Rectal smooth muscle tissue (tissue), 1 donor: ENCODE measurements at regions not wholly inside any gene's neighbourhood (a gene's known extent, or its start where the extent isn't known, plus 50 kb on each side); places are given as distances from the start of the nearest gene placed in this dataset.

Experiments used
- H3K27ac ChIP-seq: one replicate; pipeline ENCODE4 v1.7.0; 2013; ENCODE audit warnings: low read depth, low read length, inconsistent platforms
- H3K27me3 ChIP-seq: one replicate; pipeline ENCODE4 v1.7.0; 2013; ENCODE audit warnings: low read length; ENCODE audit not compliant: control insufficient read depth, insufficient read depth
- H3K36me3 ChIP-seq: one replicate; pipeline ENCODE4 v1.7.0; 2013; ENCODE audit warnings: low read length; ENCODE audit not compliant: control insufficient read depth, insufficient read depth
- H3K4me1 ChIP-seq: one replicate; pipeline ENCODE4 v1.7.0; 2013; ENCODE audit warnings: low read length; ENCODE audit not compliant: control insufficient read depth, insufficient read depth
- H3K4me3 ChIP-seq: one replicate; pipeline ENCODE4 v1.7.0; 2013; ENCODE audit warnings: low read length
- H3K9ac ChIP-seq: one replicate; pipeline ENCODE4 v1.7.0; 2013; ENCODE audit warnings: low read length

DNA sequence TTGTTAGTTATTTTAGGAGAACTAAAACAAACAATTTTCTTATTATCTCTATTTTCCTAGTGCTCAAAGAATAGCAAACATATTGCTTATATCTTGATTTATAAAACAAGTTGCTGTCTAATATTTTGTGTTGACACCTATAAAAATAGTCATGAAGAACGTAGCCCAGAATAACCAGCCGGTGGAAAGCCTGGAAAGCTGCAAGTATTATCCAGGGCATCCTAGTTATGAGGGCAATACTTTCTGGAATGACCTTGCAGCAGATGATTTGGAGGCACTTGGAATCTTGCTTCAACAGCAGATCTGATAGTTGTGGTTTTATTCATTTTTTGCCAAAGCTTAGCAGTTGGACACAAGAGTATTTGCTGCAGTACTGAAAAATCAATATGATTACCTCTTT is 948.7 kb downstream of the LRFN5 start:
- no peaks in the 10 kb centered on the region for H3K4me1 ChIP-seq
- no peak overlapping the region for H3K27ac ChIP-seq
- H3K9ac ChIP-seq = no peak overlapping the region
- H3K27me3 ChIP-seq = no peaks in the 10 kb centered on the region
- no peaks in the 10 kb centered on the region for H3K36me3 ChIP-seq
- no peak overlapping the region for H3K4me3 ChIP-seq

DNA sequence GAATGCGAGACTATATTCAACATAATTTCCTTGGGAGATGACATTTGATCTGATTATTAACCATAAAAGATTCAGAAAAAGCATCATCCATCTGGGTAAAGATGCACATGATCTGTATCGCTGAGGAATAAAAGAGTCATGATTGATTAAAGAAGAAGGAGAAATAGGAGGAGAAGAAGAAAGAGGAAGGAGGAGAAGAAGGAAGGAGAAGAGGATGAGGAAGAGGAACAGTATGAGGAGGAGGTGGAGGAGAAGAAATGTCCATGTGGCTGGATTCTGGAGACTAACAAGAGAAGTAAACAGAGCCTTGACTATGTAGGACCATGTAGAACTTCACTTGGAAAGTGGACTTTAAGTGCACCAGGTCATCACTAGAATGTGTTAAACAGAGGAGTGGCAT is 947.4 kb downstream of the LRFN5 start:
- H3K4me3 ChIP-seq = no peak overlapping the region
- H3K36me3 ChIP-seq = no peaks in the 10 kb centered on the region
- no peaks in the 10 kb centered on the region for H3K27me3 ChIP-seq
- no peak overlapping the region for H3K27ac ChIP-seq
- H3K9ac ChIP-seq = no peak overlapping the region
- H3K4me1 ChIP-seq = no peaks in the 10 kb centered on the region

DNA sequence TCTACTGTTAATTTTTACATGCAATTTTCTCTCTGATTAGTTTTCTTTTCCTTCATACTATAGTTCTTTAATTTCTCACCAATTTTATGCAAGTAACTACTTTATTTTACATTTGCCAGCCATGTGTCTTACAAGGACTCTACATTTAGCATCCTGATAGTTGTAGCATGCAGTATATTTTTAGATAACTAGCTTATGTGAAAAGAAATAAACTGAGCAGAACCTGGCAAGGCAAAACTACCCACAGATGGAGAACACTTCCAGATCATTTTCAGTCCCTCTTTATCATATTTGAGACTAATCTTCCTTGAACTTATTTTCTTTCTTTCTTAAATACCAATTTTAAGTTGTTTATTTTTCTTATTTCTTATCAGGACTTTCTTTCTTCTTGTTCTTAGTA is 943.6 kb downstream of the LRFN5 start:
- H3K9ac ChIP-seq = no peak overlapping the region
- no peaks in the 10 kb centered on the region for H3K27me3 ChIP-seq
- H3K27ac ChIP-seq = no peak overlapping the region
- H3K4me1 ChIP-seq = no peaks in the 10 kb centered on the region
- no peak overlapping the region for H3K4me3 ChIP-seq
- H3K36me3 ChIP-seq = no peaks in the 10 kb centered on the region

DNA sequence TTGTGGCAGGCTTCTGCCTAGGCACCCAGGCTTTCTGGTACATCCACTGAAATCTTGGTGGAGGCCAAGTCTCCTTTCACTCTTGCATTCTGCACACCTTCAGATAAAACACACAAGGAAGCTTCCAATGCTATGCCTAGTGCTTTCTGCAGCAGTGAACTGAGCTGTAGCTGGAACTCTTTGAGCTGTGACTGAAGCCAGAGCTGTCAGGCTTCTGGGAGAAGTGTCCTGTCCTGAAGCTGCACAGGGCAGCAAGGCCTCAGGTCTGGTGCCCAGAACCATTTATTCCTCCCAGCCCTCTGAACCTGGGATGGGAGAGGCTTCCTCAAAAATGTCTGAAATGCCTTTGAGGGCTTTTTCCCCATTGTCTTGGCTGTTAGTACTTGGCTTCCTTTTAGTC is 941.7 kb downstream of the LRFN5 start:
- Histone ChIP-seq H3K4me3 (no peak overlapping the region), H3K9ac (no peak overlapping the region), H3K4me1 (no peaks in the 10 kb centered on the region), H3K36me3 (no peaks in the 10 kb centered on the region), H3K27me3 (no peaks in the 10 kb centered on the region), H3K27ac (no peak overlapping the region)

DNA sequence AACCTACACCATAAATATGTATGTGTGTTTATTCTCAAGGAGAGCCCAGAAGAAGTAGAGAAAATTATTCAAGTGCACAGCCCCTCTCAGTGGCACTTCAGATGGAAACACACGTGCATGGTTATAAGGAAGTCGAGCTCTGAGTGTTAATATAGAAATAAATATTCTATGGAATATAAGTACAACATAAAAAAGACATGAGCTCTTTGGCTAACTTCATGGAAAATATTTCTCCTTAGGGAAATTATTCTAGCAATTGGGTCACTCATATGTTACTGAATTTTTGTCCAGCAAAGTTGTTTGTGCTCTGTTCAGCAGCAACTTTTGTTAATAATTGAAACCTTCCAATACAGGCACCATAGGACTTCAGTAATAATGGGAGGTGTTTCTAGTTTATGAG is 939.0 kb downstream of the LRFN5 start:
- Histone ChIP-seq H3K27me3 (no peaks in the 10 kb centered on the region), H3K4me1 (no peaks in the 10 kb centered on the region), H3K4me3 (no peak overlapping the region), H3K27ac (no peak overlapping the region), H3K36me3 (no peaks in the 10 kb centered on the region), H3K9ac (no peak overlapping the region)

DNA sequence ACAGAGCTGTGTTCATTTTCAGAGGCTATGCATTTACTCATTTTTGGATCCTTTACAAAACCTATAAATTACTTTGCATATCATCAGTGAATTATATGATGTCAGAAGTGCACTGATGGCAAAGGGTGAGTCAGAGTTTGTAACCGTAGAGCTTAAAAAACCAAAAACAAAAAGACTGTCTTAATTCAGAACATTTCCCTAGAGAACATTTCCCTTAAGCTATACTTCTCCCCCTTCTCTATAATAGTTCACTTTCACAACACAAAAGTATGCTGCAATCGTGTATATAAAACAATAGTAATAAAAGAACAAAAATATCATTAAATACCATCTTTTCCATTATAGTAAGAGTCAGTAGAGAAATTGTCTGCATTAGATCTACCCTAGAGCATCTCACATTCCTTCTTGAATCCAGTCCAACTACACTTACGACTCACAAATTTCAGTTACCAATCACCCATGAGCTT is 934.9 kb downstream of the LRFN5 start:
- Histone ChIP-seq H3K4me3 (no peak overlapping the region), H3K9ac (no peak overlapping the region), H3K36me3 (no peaks in the 10 kb centered on the region), H3K4me1 (no peaks in the 10 kb centered on the region), H3K27ac (no peak overlapping the region), H3K27me3 (no peaks in the 10 kb centered on the region)

DNA sequence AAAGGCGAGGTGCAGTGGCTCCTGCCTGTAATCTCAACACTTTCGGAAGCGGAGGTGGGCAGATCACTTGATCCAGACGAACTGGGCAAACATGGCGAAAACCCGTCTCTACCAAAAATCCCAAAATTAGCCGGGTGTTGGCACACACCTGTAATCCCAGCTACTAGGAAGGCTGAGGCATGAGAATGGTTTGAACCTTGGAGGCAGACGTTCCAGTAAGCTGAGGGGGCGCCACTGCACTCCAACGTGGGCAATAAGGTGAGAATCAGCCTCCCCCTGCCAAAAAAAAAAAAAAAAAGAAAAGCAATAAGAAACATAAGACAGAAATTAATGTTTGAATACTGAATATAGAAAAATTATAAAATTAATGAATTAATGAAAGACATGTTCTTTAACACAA is 928.7 kb downstream of the LRFN5 start:
- H3K4me3 ChIP-seq = no peak overlapping the region
- H3K27me3 ChIP-seq = no peaks in the 10 kb centered on the region
- no peak overlapping the region for H3K9ac ChIP-seq
- no peaks in the 10 kb centered on the region for H3K4me1 ChIP-seq
- no peak overlapping the region for H3K27ac ChIP-seq
- H3K36me3 ChIP-seq = no peaks in the 10 kb centered on the region

DNA sequence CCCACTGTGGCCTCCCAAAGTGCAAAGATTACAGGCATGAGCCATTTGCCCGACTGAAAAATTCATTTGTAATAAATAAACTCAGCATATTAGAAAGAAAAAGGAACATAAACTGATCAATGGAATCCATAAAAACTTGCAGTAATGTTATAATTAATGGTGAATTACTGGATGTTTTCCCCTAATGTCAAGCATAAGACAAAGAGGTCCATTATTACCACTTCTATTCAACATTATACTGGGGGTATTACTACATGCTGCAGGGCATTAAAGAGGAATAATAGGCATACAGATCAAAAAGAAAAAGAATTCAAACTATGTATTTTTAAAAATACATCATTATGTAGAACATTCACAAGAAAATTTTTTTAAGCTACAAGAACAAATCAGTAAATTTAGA is 926.8 kb downstream of the LRFN5 start:
- no peaks in the 10 kb centered on the region for H3K27me3 ChIP-seq
- H3K4me3 ChIP-seq = no peak overlapping the region
- H3K36me3 ChIP-seq = no peaks in the 10 kb centered on the region

DNA sequence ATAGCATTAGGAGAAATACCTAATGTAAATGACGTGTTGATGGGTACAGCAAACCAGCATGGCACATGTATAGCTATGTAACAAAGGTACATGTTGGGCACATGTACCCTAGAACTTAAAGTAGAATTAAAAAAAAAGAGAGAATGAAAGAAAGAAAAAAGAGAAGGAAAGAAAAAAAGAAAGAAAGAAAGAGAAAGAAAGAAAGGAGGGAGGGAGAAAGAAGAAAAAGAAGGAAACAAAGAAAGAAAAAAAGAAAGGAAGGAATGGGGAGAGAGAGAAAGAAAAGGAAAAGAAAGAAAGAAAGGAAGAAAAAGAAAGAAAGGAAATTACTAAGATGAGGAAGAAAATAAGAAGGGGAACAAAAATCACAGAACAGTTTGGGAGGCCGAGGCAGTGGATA is 925.5 kb downstream of the LRFN5 start:
- H3K4me1 ChIP-seq = no peaks in the 10 kb centered on the region

More for the DNA sequence above, 926.8 kb downstream of the LRFN5 start:
- Histone ChIP-seq H3K9ac (no peak overlapping the region), H3K27ac (no peak overlapping the region), H3K4me1 (no peaks in the 10 kb centered on the region)

DNA sequence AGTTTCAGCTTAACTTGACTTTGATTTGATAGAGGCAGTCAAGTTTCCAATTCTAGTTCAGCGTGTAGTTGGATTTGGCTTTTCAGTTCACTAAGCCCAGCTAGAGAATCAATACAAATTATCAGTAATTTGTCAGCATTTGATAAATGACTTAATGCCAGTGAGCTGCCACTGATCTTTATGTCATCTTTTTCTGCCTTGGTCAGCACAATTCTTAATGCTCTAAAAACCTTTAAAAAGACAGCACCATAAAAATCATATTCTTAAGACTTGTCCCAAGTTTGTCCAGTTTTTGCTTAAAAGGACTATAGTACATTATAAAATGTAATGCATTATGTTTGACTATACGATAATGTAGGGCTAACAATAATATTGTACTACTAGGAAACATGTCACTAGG is 920.5 kb downstream of the LRFN5 start:
- H3K36me3 ChIP-seq = no peaks in the 10 kb centered on the region
- no peak overlapping the region for H3K4me3 ChIP-seq
- H3K27me3 ChIP-seq = no peaks in the 10 kb centered on the region
- no peak overlapping the region for H3K9ac ChIP-seq
- H3K27ac ChIP-seq = no peak overlapping the region
- H3K4me1 ChIP-seq = no peaks in the 10 kb centered on the region

More for the DNA sequence above, 925.5 kb downstream of the LRFN5 start:
- no peak overlapping the region for H3K27ac ChIP-seq
- no peaks in the 10 kb centered on the region for H3K36me3 ChIP-seq
- H3K9ac ChIP-seq = no peak overlapping the region
- no peaks in the 10 kb centered on the region for H3K27me3 ChIP-seq
- H3K4me3 ChIP-seq = no peak overlapping the region

DNA sequence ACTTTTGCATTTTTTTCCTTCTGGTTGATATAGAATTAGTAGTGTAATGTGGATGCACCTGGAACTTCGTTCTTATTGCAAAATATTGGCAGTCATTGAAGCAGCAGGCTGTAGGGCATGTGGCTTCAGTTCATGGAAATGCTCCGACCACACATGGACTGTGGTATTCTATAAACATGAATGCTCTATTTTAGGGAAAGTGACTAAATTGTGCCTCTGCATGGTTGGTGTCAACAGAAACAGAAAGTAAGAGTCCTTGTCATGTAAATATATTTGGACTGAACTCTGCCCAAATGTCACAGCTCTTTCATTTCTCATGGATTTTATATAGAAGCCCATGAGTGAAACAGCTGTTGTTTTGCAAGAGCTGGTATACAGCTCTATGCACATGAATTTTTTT is 917.0 kb downstream of the LRFN5 start:
- H3K4me1 ChIP-seq = no peaks in the 10 kb centered on the region
- no peak overlapping the region for H3K27ac ChIP-seq
- H3K4me3 ChIP-seq = no peak overlapping the region
- no peak overlapping the region for H3K9ac ChIP-seq
- no peaks in the 10 kb centered on the region for H3K27me3 ChIP-seq
- no peaks in the 10 kb centered on the region for H3K36me3 ChIP-seq

DNA sequence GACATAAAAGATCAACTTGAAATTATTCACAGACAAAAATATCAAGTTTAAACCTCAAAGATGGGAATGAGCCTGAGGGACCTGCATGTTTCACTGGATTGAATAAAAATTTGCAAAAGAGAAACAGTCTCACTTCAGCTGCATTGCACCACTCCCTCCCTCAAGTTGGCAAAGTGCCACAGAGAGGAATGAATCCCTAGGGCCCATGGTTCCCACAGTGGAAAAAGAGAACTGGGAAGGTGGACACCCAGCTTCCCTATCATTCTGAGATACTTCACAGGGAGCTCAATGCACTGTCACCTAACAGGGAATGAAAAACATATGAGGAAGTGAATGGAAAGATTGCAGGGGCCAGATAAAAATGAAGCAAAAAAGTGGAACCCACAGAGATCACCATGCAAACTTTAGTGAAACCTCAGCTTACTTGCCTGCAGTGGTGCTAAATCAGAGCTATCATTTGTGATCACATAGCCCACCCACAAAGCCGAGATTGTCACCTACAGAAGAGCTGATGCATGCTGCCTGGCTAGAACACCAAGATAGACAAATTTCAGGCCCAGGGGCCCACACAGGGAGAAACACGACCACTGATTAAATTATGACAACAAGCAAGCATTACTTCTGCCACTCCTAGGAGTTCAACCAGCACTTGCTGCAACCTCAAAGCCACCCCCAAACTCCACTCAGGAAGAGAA is 911.3 kb downstream of the LRFN5 start:
- Histone ChIP-seq H3K4me1 (no peaks in the 10 kb centered on the region), H3K27ac (no peak overlapping the region), H3K27me3 (no peaks in the 10 kb centered on the region), H3K9ac (no peak overlapping the region), H3K36me3 (no peaks in the 10 kb centered on the region), H3K4me3 (no peak overlapping the region)

DNA sequence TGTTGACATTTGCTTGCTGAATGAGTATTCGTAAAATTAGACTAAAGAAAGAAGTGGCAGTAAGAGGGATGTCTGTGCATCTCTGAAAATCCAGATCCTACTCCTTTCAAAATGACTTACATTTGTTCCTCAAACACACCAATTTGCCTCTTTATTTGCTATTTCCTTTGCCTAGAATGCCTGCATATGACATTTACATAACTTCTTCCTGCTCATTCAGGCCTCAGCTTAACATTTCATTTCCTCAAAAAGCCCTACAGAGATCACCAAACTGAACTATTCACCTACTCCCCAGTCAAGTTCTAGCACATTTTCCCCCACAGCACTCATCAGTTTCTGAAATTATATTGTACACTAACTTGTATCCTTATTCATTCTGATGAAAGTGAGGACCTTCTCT is 907.2 kb downstream of the LRFN5 start:
- H3K27me3 ChIP-seq = no peaks in the 10 kb centered on the region
- no peak overlapping the region for H3K27ac ChIP-seq
- H3K36me3 ChIP-seq = no peaks in the 10 kb centered on the region
- no peaks in the 10 kb centered on the region for H3K4me1 ChIP-seq
- H3K4me3 ChIP-seq = no peak overlapping the region
- H3K9ac ChIP-seq = no peak overlapping the region
